ENCODE measurements at regions not wholly inside any gene's neighbourhood (a gene's known extent, or its start where the extent isn't known, plus 50 kb on each side); places are given as distances from the start of the nearest gene placed in this dataset.
"Not testable (repeated sequence)": the region's sequence is repeated elsewhere in the genome, so short reads cannot be mapped to it uniquely, and the experiment has no call there.

GRCh38 chr6:95758236-95759069 is 181.1 kb downstream of the MANEA start:
- TF ChIP-seq, protein P1, sequence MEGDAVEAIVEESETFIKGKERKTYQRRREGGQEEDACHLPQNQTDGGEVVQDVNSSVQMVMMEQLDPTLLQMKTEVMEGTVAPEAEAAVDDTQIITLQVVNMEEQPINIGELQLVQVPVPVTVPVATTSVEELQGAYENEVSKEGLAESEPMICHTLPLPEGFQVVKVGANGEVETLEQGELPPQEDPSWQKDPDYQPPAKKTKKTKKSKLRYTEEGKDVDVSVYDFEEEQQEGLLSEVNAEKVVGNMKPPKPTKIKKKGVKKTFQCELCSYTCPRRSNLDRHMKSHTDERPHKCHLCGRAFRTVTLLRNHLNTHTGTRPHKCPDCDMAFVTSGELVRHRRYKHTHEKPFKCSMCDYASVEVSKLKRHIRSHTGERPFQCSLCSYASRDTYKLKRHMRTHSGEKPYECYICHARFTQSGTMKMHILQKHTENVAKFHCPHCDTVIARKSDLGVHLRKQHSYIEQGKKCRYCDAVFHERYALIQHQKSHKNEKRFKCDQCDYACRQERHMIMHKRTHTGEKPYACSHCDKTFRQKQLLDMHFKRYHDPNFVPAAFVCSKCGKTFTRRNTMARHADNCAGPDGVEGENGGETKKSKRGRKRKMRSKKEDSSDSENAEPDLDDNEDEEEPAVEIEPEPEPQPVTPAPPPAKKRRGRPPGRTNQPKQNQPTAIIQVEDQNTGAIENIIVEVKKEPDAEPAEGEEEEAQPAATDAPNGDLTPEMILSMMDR (IDR thresholded peaks at IDR 0.05) = not testable (repeated sequence)
- not testable (repeated sequence) for TF ChIP-seq POLR2A (IDR thresholded peaks at IDR 0.05)

All from adrenal gland (tissue), 5 donors.